ENCODE measurements at regions not wholly inside any gene's neighbourhood (a gene's known extent, or its start where the extent isn't known, plus 50 kb on each side); places are given as distances from the start of the nearest gene placed in this dataset.

- Histone ChIP-seq H3K9me3 (ENCODE audit: control insufficient read depth in 3 of 3, low read length in 3 of 3) (no peaks in the 10 kb centered on the region), H3K27me3 (ENCODE audit: control insufficient read depth in 3 of 3, insufficient read depth in 3 of 3, low read length in 3 of 3) (no peaks in the 10 kb centered on the region), H3K36me3 (ENCODE audit: control insufficient read depth in 3 of 3, insufficient read depth in 3 of 3, low read length in 3 of 3) (no peaks in the 10 kb centered on the region), H3K4me1 (ENCODE audit: control insufficient read depth in 3 of 3, insufficient read depth in 3 of 3, low read length in 3 of 3) (no peaks in the 10 kb centered on the region), H3K4me3 (ENCODE audit: low read length in 3 of 3) (no peak overlapping the region), H3K27ac (ENCODE audit: low read depth, low read length) (no peak overlapping the region), H3K9ac (ENCODE audit: low read depth in 1 of 3, low read length in 3 of 3) (no peak overlapping the region)
These were observed 210.1 kb upstream of the MAP3K1 start for GRCh38 chr5:56605231-56605630.

DNA sequence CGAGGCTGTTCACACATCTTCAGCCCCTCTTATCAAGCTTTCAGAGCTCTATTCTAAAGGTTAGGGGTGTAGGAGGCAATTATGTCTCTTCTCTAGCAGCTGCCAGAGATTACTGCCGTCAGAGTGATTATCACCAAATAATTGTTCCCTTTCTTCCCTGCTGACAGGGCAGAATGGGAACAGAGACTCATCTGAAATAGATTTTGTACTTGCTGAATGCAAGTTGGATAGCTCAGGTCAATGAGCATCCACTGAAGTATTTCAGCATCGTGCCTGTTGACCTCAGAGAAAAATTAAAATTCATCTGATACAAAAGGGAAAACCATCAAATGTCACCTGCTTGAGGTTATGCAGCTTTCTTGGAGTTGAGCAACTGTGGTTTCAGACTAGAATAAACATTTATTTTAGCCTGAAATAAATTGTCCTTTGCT, 213.7 kb upstream of the MAP3K1 start:
- Histone ChIP-seq H3K9ac (ENCODE audit: low read depth in 1 of 3, low read length in 3 of 3) (no peak overlapping the region), H3K4me3 (ENCODE audit: low read length in 3 of 3) (no peak overlapping the region), H3K4me1 (ENCODE audit: control insufficient read depth in 3 of 3, insufficient read depth in 3 of 3, low read length in 3 of 3) (no peaks in the 10 kb centered on the region), H3K36me3 (ENCODE audit: control insufficient read depth in 3 of 3, insufficient read depth in 3 of 3, low read length in 3 of 3) (no peaks in the 10 kb centered on the region), H3K27me3 (ENCODE audit: control insufficient read depth in 3 of 3, insufficient read depth in 3 of 3, low read length in 3 of 3) (no peaks in the 10 kb centered on the region), H3K9me3 (ENCODE audit: control insufficient read depth in 3 of 3, low read length in 3 of 3) (no peaks in the 10 kb centered on the region), H3K27ac (ENCODE audit: low read depth, low read length) (no peak overlapping the region)

DNA sequence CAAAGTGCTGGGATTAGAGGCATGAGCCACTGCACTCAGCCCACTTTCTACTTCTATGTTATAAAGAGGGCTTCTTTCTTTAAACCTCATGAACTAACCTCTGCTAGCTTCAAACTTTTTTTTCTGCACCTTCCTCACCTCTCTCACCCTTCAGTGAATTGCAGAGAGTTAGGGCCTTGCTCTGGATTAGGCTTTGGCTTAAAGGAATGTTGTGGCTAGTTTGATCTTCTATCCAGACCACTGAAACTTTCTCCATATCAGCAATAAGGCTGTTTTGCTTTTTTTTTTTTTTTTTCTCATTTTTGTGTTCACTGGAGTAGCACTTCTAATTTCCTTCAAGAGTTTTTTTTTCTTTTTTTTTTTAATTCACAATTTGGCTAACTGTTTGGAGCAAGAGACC, 216.4 kb upstream of the MAP3K1 start:
- H3K4me1 ChIP-seq (ENCODE audit: control insufficient read depth in 3 of 3, insufficient read depth in 3 of 3, low read length in 3 of 3): no peaks in the 10 kb centered on the region

DNA sequence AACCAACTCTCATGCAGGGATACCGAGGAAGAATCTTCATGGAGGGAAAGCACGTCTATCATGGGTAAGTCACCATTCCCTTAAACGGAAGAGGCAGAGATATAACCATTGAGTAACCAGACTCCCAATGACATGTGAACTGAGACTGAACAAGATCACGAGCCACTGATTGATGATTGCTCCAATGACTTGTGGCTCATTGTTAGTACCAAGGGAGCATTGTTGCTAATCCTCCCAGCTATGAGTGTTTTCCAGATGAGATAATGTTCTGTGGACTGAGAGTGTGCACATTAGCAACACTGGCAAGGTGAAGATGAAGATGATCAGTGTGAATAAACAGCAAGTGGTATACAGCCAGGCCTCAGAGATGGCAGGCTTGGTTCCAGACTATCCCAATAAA, 219.2 kb upstream of the MAP3K1 start:
- Histone ChIP-seq H3K36me3 (ENCODE audit: control insufficient read depth in 3 of 3, insufficient read depth in 3 of 3, low read length in 3 of 3) (no peaks in the 10 kb centered on the region), H3K27me3 (ENCODE audit: control insufficient read depth in 3 of 3, insufficient read depth in 3 of 3, low read length in 3 of 3) (no peaks in the 10 kb centered on the region), H3K27ac (ENCODE audit: low read depth, low read length) (no peak overlapping the region), H3K4me1 (ENCODE audit: control insufficient read depth in 3 of 3, insufficient read depth in 3 of 3, low read length in 3 of 3) (no peaks in the 10 kb centered on the region), H3K4me3 (ENCODE audit: low read length in 3 of 3) (no peak overlapping the region), H3K9me3 (ENCODE audit: control insufficient read depth in 3 of 3, low read length in 3 of 3) (no peaks in the 10 kb centered on the region), H3K9ac (ENCODE audit: low read depth in 1 of 3, low read length in 3 of 3) (no peak overlapping the region)

More for the DNA sequence above, 216.4 kb upstream of the MAP3K1 start:
- H3K36me3 ChIP-seq (ENCODE audit: control insufficient read depth in 3 of 3, insufficient read depth in 3 of 3, low read length in 3 of 3): no peaks in the 10 kb centered on the region
- no peak overlapping the region for H3K4me3 ChIP-seq (ENCODE audit: low read length in 3 of 3)
- H3K27me3 ChIP-seq (ENCODE audit: control insufficient read depth in 3 of 3, insufficient read depth in 3 of 3, low read length in 3 of 3): no peaks in the 10 kb centered on the region
- H3K9ac ChIP-seq (ENCODE audit: low read depth in 1 of 3, low read length in 3 of 3): no peak overlapping the region
- H3K9me3 ChIP-seq (ENCODE audit: control insufficient read depth in 3 of 3, low read length in 3 of 3): no peaks in the 10 kb centered on the region
- H3K27ac ChIP-seq (ENCODE audit: low read depth, low read length): no peak overlapping the region

GRCh38 chr5:56595566-56595965, 219.8 kb upstream of the MAP3K1 start:
- H3K36me3 ChIP-seq (ENCODE audit: control insufficient read depth in 3 of 3, insufficient read depth in 3 of 3, low read length in 3 of 3): no peaks in the 10 kb centered on the region
- no peaks in the 10 kb centered on the region for H3K4me1 ChIP-seq (ENCODE audit: control insufficient read depth in 3 of 3, insufficient read depth in 3 of 3, low read length in 3 of 3)
- no peaks in the 10 kb centered on the region for H3K27me3 ChIP-seq (ENCODE audit: control insufficient read depth in 3 of 3, insufficient read depth in 3 of 3, low read length in 3 of 3)
- H3K27ac ChIP-seq (ENCODE audit: low read depth, low read length): no peak overlapping the region
- no peak overlapping the region for H3K9ac ChIP-seq (ENCODE audit: low read depth in 1 of 3, low read length in 3 of 3)
- H3K9me3 ChIP-seq (ENCODE audit: control insufficient read depth in 3 of 3, low read length in 3 of 3): no peaks in the 10 kb centered on the region
- H3K4me3 ChIP-seq (ENCODE audit: low read length in 3 of 3): no peak overlapping the region

- no peaks in the 10 kb centered on the region for H3K36me3 ChIP-seq (ENCODE audit: control insufficient read depth in 3 of 3, insufficient read depth in 3 of 3, low read length in 3 of 3)
- no peak overlapping the region for H3K9ac ChIP-seq (ENCODE audit: low read depth in 1 of 3, low read length in 3 of 3)
- H3K27me3 ChIP-seq (ENCODE audit: control insufficient read depth in 3 of 3, insufficient read depth in 3 of 3, low read length in 3 of 3): no peaks in the 10 kb centered on the region
- H3K4me1 ChIP-seq (ENCODE audit: control insufficient read depth in 3 of 3, insufficient read depth in 3 of 3, low read length in 3 of 3): peaks cover 0 to under 1% (median 0%) of the 10 kb centered on the region in 3 donors
- no peaks in the 10 kb centered on the region for H3K9me3 ChIP-seq (ENCODE audit: control insufficient read depth in 3 of 3, low read length in 3 of 3)
- no peak overlapping the region for H3K27ac ChIP-seq (ENCODE audit: low read depth, low read length)
- no peak overlapping the region for H3K4me3 ChIP-seq (ENCODE audit: low read length in 3 of 3)
These were observed 220.6 kb upstream of the MAP3K1 start for GRCh38 chr5:56594792-56595191.

GRCh38 chr5:56591081-56591480, 224.3 kb upstream of the MAP3K1 start:
- Histone ChIP-seq H3K36me3 (ENCODE audit: control insufficient read depth in 3 of 3, insufficient read depth in 3 of 3, low read length in 3 of 3) (no peaks in the 10 kb centered on the region), H3K4me3 (ENCODE audit: low read length in 3 of 3) (no peak overlapping the region), H3K9me3 (ENCODE audit: control insufficient read depth in 3 of 3, low read length in 3 of 3) (no peaks in the 10 kb centered on the region), H3K27me3 (ENCODE audit: control insufficient read depth in 3 of 3, insufficient read depth in 3 of 3, low read length in 3 of 3) (no peaks in the 10 kb centered on the region), H3K27ac (ENCODE audit: low read depth, low read length) (no peak overlapping the region), H3K4me1 (ENCODE audit: control insufficient read depth in 3 of 3, insufficient read depth in 3 of 3, low read length in 3 of 3) (peaks cover 15 to 23% (median 18%) of the 10 kb centered on the region in 3 donors), H3K9ac (ENCODE audit: low read depth in 1 of 3, low read length in 3 of 3) (no peak overlapping the region)

- Histone ChIP-seq H3K4me1 (ENCODE audit: control insufficient read depth in 3 of 3, insufficient read depth in 3 of 3, low read length in 3 of 3) (peaks cover 19 to 32% (median 26%) of the 10 kb centered on the region in 3 donors), H3K36me3 (ENCODE audit: control insufficient read depth in 3 of 3, insufficient read depth in 3 of 3, low read length in 3 of 3) (no peaks in the 10 kb centered on the region), H3K9ac (ENCODE audit: low read depth in 1 of 3, low read length in 3 of 3) (no peak overlapping the region), H3K4me3 (ENCODE audit: low read length in 3 of 3) (no peak overlapping the region), H3K27me3 (ENCODE audit: control insufficient read depth in 3 of 3, insufficient read depth in 3 of 3, low read length in 3 of 3) (no peaks in the 10 kb centered on the region), H3K9me3 (ENCODE audit: control insufficient read depth in 3 of 3, low read length in 3 of 3) (peaks cover 0 to under 1% (median 0%) of the 10 kb centered on the region in 3 donors), H3K27ac (ENCODE audit: low read depth, low read length) (no peak overlapping the region)
These were observed 225.9 kb upstream of the MAP3K1 start for GRCh38 chr5:56589481-56589860.

- peaks cover 19 to 32% (median 26%) of the 10 kb centered on the region in 3 donors for H3K4me1 ChIP-seq (ENCODE audit: control insufficient read depth in 3 of 3, insufficient read depth in 3 of 3, low read length in 3 of 3)
- peaks cover 0 to 2% (median 0%) of the 10 kb centered on the region in 3 donors for H3K9me3 ChIP-seq (ENCODE audit: control insufficient read depth in 3 of 3, low read length in 3 of 3)
- no peaks in the 10 kb centered on the region for H3K36me3 ChIP-seq (ENCODE audit: control insufficient read depth in 3 of 3, insufficient read depth in 3 of 3, low read length in 3 of 3)
- H3K27me3 ChIP-seq (ENCODE audit: control insufficient read depth in 3 of 3, insufficient read depth in 3 of 3, low read length in 3 of 3): no peaks in the 10 kb centered on the region
- H3K27ac ChIP-seq (ENCODE audit: low read depth, low read length): peak overlapping the region; percentile 6
- no peak overlapping the region for H3K9ac ChIP-seq (ENCODE audit: low read depth in 1 of 3, low read length in 3 of 3)
- no peak overlapping the region for H3K4me3 ChIP-seq (ENCODE audit: low read length in 3 of 3)
These were observed 226.5 kb upstream of the MAP3K1 start for GRCh38 chr5:56588636-56589480.

- Histone ChIP-seq H3K4me3 (ENCODE audit: low read length in 3 of 3) (no peak overlapping the region), H3K27me3 (ENCODE audit: control insufficient read depth in 3 of 3, insufficient read depth in 3 of 3, low read length in 3 of 3) (no peaks in the 10 kb centered on the region), H3K4me1 (ENCODE audit: control insufficient read depth in 3 of 3, insufficient read depth in 3 of 3, low read length in 3 of 3) (peaks cover 19 to 32% (median 26%) of the 10 kb centered on the region in 3 donors), H3K9ac (ENCODE audit: low read depth in 1 of 3, low read length in 3 of 3) (no peak overlapping the region), H3K9me3 (ENCODE audit: control insufficient read depth in 3 of 3, low read length in 3 of 3) (peaks cover 0 to 2% (median 0%) of the 10 kb centered on the region in 3 donors), H3K27ac (ENCODE audit: low read depth, low read length) (peak overlapping the region; percentile 6), H3K36me3 (ENCODE audit: control insufficient read depth in 3 of 3, insufficient read depth in 3 of 3, low read length in 3 of 3) (no peaks in the 10 kb centered on the region)
These were observed 227.2 kb upstream of the MAP3K1 start for GRCh38 chr5:56588131-56588487.
